ENCODE measurements at regions not wholly inside any gene's neighbourhood (a gene's known extent, or its start where the extent isn't known, plus 50 kb on each side); places are given as distances from the start of the nearest gene placed in this dataset.

DNA sequence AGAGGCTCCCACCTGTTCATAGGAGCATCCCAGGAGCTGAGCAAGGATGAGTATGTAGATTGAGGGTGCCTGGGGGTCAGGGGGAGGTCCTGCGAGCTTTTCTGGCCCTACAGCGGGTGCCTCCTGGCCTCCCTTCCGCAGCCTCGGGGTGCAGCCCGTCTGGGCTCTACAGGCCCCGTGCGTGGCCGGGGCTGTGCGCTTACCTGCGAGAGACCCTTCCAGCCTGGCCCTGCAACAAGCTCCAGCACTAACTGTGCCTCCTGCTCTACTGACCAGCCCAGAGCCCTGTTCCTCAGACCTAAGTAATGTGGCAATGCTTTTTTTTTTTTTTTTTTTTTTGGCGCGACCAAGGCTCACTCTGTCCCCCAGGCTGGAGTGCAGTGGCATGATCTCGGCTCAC lies 1129.1 kb downstream of the BRD1 start:
- H3K27me3 ChIP-seq, result no peaks in the 10 kb centered on the region
- no peaks in the 10 kb centered on the region for H3K36me3 ChIP-seq
- H3K4me3 ChIP-seq, result no peak overlapping the region
- no peak for DNase-seq
- no peak overlapping the region for H3K27ac ChIP-seq
- H3K9me3 ChIP-seq, result no peaks in the 10 kb centered on the region
- WGBS, 3 donors, result 76 to 95% (median 92%) methylated on average over 10 to 13 of the region's 13 CpGs
- peaks cover 2% of the 10 kb centered on the region for H3K4me1 ChIP-seq (ENCODE audit: insufficient read depth)
- TF ChIP-seq, protein P1, sequence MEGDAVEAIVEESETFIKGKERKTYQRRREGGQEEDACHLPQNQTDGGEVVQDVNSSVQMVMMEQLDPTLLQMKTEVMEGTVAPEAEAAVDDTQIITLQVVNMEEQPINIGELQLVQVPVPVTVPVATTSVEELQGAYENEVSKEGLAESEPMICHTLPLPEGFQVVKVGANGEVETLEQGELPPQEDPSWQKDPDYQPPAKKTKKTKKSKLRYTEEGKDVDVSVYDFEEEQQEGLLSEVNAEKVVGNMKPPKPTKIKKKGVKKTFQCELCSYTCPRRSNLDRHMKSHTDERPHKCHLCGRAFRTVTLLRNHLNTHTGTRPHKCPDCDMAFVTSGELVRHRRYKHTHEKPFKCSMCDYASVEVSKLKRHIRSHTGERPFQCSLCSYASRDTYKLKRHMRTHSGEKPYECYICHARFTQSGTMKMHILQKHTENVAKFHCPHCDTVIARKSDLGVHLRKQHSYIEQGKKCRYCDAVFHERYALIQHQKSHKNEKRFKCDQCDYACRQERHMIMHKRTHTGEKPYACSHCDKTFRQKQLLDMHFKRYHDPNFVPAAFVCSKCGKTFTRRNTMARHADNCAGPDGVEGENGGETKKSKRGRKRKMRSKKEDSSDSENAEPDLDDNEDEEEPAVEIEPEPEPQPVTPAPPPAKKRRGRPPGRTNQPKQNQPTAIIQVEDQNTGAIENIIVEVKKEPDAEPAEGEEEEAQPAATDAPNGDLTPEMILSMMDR (IDR thresholded peaks at IDR 0.05), result no peak
- TF ChIP-seq POLR2A (IDR thresholded peaks at IDR 0.05) (no peak), EP300 (IDR thresholded peaks at IDR 0.05) (no peak)
- intact Hi-C loops (cut with DNase I), result no loop called here

- TF ChIP-seq POLR2A (IDR thresholded peaks at IDR 0.05), result no peak
- TF ChIP-seq, protein P1 (IDR thresholded peaks at IDR 0.05), result no peak
- TF ChIP-seq EP300 (IDR thresholded peaks at IDR 0.05), result no peak
- Histone ChIP-seq H3K27ac (no peak overlapping the region), H3K4me1 (ENCODE audit: insufficient read depth) (peaks cover 2% of the 10 kb centered on the region), H3K36me3 (no peaks in the 10 kb centered on the region), H3K9me3 (no peaks in the 10 kb centered on the region), H3K27me3 (no peaks in the 10 kb centered on the region), H3K4me3 (no peak overlapping the region)
- WGBS, 3 donors, result 95 to 97% (median 96%) methylated on average over 6 of the region's 6 CpGs
- DNase-seq, result no peak
- intact Hi-C loops (cut with DNase I), result no loop called here
Measured at GRCh38 chr22:48697694-48698276, 1129.9 kb downstream of the BRD1 start.

DNA sequence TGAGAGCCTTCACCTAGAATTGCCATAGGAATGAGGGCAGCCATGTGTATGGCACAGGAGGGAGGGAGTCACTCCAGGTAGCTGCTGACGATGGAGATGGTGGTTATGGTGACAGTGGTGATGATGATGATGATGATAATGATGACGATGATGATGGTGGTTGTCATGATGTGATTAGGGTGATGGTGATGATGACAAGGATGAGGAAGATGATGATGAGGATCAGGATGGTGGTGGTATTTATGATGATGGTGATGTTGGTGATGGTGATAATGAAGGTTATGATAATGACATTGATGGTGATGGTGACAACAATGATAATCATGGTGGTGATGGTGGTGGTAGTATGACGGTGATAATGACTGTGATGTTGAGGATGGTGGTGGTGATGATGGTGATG lies 1130.5 kb downstream of the BRD1 start:
- Histone ChIP-seq H3K27ac (no peak overlapping the region), H3K4me1 (ENCODE audit: insufficient read depth) (peaks cover 6% of the 10 kb centered on the region), H3K9me3 (no peaks in the 10 kb centered on the region), H3K27me3 (no peaks in the 10 kb centered on the region), H3K36me3 (no peaks in the 10 kb centered on the region), H3K4me3 (no peak overlapping the region)
- TF ChIP-seq, protein P1 (IDR thresholded peaks at IDR 0.05), result no peak
- no peak for DNase-seq
- WGBS, 3 donors, result 63 to 79% (median 64%) methylated on average over 3 of the region's 3 CpGs
- intact Hi-C loops (cut with DNase I), result no loop called here

DNA sequence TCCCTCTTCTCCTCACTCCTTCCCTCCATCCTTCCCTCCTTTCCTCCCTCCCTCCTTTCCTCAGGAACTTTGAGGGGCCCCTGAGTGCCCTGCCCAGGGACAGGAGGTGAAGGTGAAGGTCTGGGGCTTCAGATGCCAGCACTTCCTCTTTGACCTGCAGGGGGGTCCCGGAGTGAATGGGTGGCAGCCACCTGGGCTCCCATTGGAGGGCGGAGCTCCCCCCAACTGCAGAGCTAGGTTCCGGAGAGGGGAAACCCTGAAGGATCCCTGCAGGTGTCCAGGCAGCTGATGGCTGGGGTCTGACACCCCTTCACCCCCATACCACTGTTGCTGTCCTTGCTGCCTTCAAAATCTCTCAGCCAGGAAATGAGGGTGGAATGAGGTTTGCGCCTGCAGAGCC lies 1131.3 kb downstream of the BRD1 start:
- no peak overlapping the region for H3K27ac ChIP-seq

More for the DNA sequence above, 1131.3 kb downstream of the BRD1 start:
- TF ChIP-seq, protein P1 (IDR thresholded peaks at IDR 0.05), result no peak
- no peak for TF ChIP-seq POLR2A (IDR thresholded peaks at IDR 0.05)
- TF ChIP-seq EP300 (IDR thresholded peaks at IDR 0.05), result no peak
- H3K27me3 ChIP-seq, result no peaks in the 10 kb centered on the region
- intact Hi-C loops (cut with DNase I), result no loop called here
- H3K4me1 ChIP-seq (ENCODE audit: insufficient read depth), result peaks cover 10% of the 10 kb centered on the region
- no peaks in the 10 kb centered on the region for H3K36me3 ChIP-seq
- no peaks in the 10 kb centered on the region for H3K9me3 ChIP-seq
- WGBS, 3 donors, result 87 to 95% (median 93%) methylated on average over 4 of the region's 4 CpGs
- no peak overlapping the region for H3K4me3 ChIP-seq
- no peak for DNase-seq
